Psoas muscle (tissue), 7 donors: ENCODE measurements at regions not wholly inside any gene's neighbourhood (a gene's known extent, or its start where the extent isn't known, plus 50 kb on each side); places are given as distances from the start of the nearest gene placed in this dataset.
"Not testable (repeated sequence)": the region's sequence is repeated elsewhere in the genome, so short reads cannot be mapped to it uniquely, and the experiment has no call there.

Experiments
- ATAC-seq, 4 donors: fragments of 200-7000 bp; cut with Tn5 transposase; one replicate each; pipeline ENCODE4 v1.9.1; 2020; ENCODE audit warnings: moderate library complexity in 3 of 4, mild to moderate bottlenecking in 2 of 4
- DNase-seq, 2 donors: peaks; one replicate each; pipeline ENCODE4 v3.0.0-alpha.2; 2020
- H3K27ac ChIP-seq: fragments of 200-600 bp; one replicate; pipeline ENCODE4 v1.8.0; 2022
- H3K27me3 ChIP-seq, 3 donors: fragments of 200-600 bp in 1 of 3; one replicate each; pipeline versions ENCODE4 v1.6.1 to v1.8.0; 2013 to 2022; ENCODE audit warnings: low read length in 2 of 3, mild to moderate bottlenecking in 2 of 3, moderate library complexity in 1 of 3; ENCODE audit not compliant: insufficient read depth in 3 of 3
- H3K36me3 ChIP-seq, 2 donors: fragments of 200-600 bp in 1 of 2; one replicate each; pipeline versions ENCODE4 v1.6.1 to v1.8.0; 2013 to 2022; ENCODE audit warnings: low read depth in 1 of 2, mild to moderate bottlenecking in 1 of 2, moderate library complexity in 1 of 2; ENCODE audit not compliant: insufficient read depth in 1 of 2
- H3K4me1 ChIP-seq: fragments of 200-600 bp; one replicate; pipeline ENCODE4 v1.8.0; 2022
- H3K4me3 ChIP-seq: fragments of 200-600 bp; one replicate; pipeline ENCODE4 v1.8.0; 2022; ENCODE audit warnings: mild to moderate bottlenecking
- H3K9me3 ChIP-seq: fragments of 200-600 bp; one replicate; pipeline ENCODE4 v1.8.0; 2022
- WGBS, 3 donors: extraction: QIAGEN DNeasy Blood & Tissue Kit; methylation state at CpG; one replicate each; pipeline versions ENCODE4 v1.1.6 to v1.1.7; 2013; 5-methylcytosine and 5-hydroxymethylcytosine counted together
- intact Hi-C, 2 donors: fragments of 100-400 bp; cut with DNase I; formaldehyde crosslinking; loops; one replicate each; pipeline versions ENCODE4 v1.11.0 to v1.14.2; 2022
- TF ChIP-seq, protein P1 (sequence below): fragments of 200-600 bp; IDR thresholded peaks from one replicate; pipeline ENCODE4 v1.8.0; 2022; ENCODE audit warnings: antibody characterized with exemption
- donor health status: healthy with polysubstance abuse.
- donor health status: DM: no; HTN: no; CAD: no; lungs with moderate emphysema.
- donor health status: Bipolar disorder and iron deficiency.
- donor health status: healthy.
- donor health status: DM: yes; HTN: yes; CAD: no.
- donor health status: DM: no; HTN: no; CAD: no.
- donor health status: DM: yes; HTN: yes; CAD: no.

- Histone ChIP-seq H3K9me3 (no peaks in the 10 kb centered on the region), H3K36me3 (no peaks in the 10 kb centered on the region), H3K27ac (no peak overlapping the region), H3K27me3 (no peaks in the 10 kb centered on the region), H3K4me3 (no peak overlapping the region), H3K4me1 (peaks cover 1% of the 10 kb centered on the region)
- no peak for ATAC-seq
- WGBS, 3 donors, result 81 to 90% (median 83%) methylated on average over 4 of the region's 4 CpGs
- intact Hi-C loops, result no loop called here
- TF ChIP-seq, protein P1, sequence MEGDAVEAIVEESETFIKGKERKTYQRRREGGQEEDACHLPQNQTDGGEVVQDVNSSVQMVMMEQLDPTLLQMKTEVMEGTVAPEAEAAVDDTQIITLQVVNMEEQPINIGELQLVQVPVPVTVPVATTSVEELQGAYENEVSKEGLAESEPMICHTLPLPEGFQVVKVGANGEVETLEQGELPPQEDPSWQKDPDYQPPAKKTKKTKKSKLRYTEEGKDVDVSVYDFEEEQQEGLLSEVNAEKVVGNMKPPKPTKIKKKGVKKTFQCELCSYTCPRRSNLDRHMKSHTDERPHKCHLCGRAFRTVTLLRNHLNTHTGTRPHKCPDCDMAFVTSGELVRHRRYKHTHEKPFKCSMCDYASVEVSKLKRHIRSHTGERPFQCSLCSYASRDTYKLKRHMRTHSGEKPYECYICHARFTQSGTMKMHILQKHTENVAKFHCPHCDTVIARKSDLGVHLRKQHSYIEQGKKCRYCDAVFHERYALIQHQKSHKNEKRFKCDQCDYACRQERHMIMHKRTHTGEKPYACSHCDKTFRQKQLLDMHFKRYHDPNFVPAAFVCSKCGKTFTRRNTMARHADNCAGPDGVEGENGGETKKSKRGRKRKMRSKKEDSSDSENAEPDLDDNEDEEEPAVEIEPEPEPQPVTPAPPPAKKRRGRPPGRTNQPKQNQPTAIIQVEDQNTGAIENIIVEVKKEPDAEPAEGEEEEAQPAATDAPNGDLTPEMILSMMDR, result no peak
- no peak for DNase-seq
Observed at GRCh38 chr12:88903333-88903732, 323.1 kb upstream of the KITLG start.

- Histone ChIP-seq H3K4me3 (no peak overlapping the region), H3K27me3 (no peaks in the 10 kb centered on the region), H3K27ac (peak overlapping the region; percentile 76), H3K9me3 (no peaks in the 10 kb centered on the region), H3K36me3 (no peaks in the 10 kb centered on the region), H3K4me1 (peaks cover 19% of the 10 kb centered on the region)
- TF ChIP-seq, protein P1, result no peak
- 67 to 82% (median 75%) methylated on average over 1 of the region's 1 CpG for WGBS, 3 donors
- no peak for DNase-seq
- intact Hi-C loops, result loop anchor here (2.0 to 10.0 kb wide), 2 partner anchors 47 to 97 kb away; no protein-coding TSS in a partner anchor
- peak; percentile 91 to 98 (median 94) for ATAC-seq
Observed at GRCh38 chr12:88897723-88898122, 317.5 kb upstream of the KITLG start.

- no peak for ATAC-seq
- intact Hi-C loops, result loop anchor here in 1 of 2 donors (10.0 kb wide), 1 partner anchor 98 kb away; no protein-coding TSS in a partner anchor
- H3K36me3 ChIP-seq, result no peaks in the 10 kb centered on the region
- no peak for DNase-seq
- peak overlapping the region; percentile 76 for H3K27ac ChIP-seq
- no peak overlapping the region for H3K4me3 ChIP-seq
- TF ChIP-seq, protein P1, result no peak
- H3K4me1 ChIP-seq, result peaks cover 19% of the 10 kb centered on the region
- no peaks in the 10 kb centered on the region for H3K9me3 ChIP-seq
- no peaks in the 10 kb centered on the region for H3K27me3 ChIP-seq
- 56 to 66% (median 62%) methylated on average over 2 of the region's 2 CpGs for WGBS, 3 donors
Observed at GRCh38 chr12:88896958-88897357, 316.7 kb upstream of the KITLG start.

DNA sequence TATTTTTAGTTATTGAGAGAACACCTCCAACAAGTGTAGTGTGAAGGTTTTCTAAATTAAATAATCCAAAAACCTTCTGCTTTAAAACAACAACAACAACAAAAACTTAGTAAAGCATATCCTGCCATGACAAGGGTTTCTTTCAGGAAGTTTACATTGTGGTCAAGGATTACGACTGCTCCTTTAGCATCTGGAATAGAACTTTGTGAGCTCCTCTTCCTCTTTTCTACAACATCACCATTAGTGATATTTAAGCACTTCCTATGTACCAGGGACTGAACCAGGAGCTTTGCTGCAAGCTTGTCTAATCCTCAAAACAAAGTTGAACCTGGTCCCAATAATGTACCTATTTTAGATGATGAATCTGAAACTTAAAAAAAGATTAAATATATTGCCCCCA lies 315.4 kb upstream of the KITLG start:
- Histone ChIP-seq H3K36me3 (no peaks in the 10 kb centered on the region), H3K4me1 (peaks cover 19% of the 10 kb centered on the region), H3K4me3 (no peak overlapping the region), H3K27me3 (no peaks in the 10 kb centered on the region), H3K9me3 (no peaks in the 10 kb centered on the region), H3K27ac (no peak overlapping the region)
- TF ChIP-seq, protein P1, result no peak
- 32 to 53% (median 48%) methylated on average over 1 of the region's 1 CpG for WGBS, 3 donors
- intact Hi-C loops, result loop anchor here in 1 of 2 donors (10.0 kb wide), 1 partner anchor 99 kb away; no protein-coding TSS in a partner anchor
- no peak for DNase-seq
- no peak for ATAC-seq

- intact Hi-C loops, result loop anchor here (5.0 to 10.0 kb wide), 2 partner anchors 98 to 101 kb away; no protein-coding TSS in a partner anchor
- no peak overlapping the region for H3K4me3 ChIP-seq
- H3K4me1 ChIP-seq, result peaks cover 19% of the 10 kb centered on the region
- H3K36me3 ChIP-seq, result no peaks in the 10 kb centered on the region
- H3K27ac ChIP-seq, result no peak overlapping the region
- TF ChIP-seq, protein P1, result no peak
- H3K27me3 ChIP-seq, result no peaks in the 10 kb centered on the region
- no peak for DNase-seq
- ATAC-seq, result no peak
- no peaks in the 10 kb centered on the region for H3K9me3 ChIP-seq
- WGBS, 3 donors, result 38 to 58% (median 42%) methylated on average over 3 of the region's 3 CpGs
Observed at GRCh38 chr12:88893801-88894200, 313.5 kb upstream of the KITLG start.

- intact Hi-C loops, result loop anchor here (5.0 to 10.0 kb wide), 2 partner anchors 101 to 103 kb away; no protein-coding TSS in a partner anchor
- not testable (repeated sequence) for H3K27ac ChIP-seq, H3K4me3 ChIP-seq, H3K36me3 ChIP-seq, H3K27me3 ChIP-seq, DNase-seq, ATAC-seq, H3K9me3 ChIP-seq
- H3K4me1 ChIP-seq, result peaks cover 13% of the 10 kb centered on the region
- 92 to 95% (median 94%) methylated on average over 11 of the region's 11 CpGs for WGBS, 3 donors
Observed at GRCh38 chr12:88891434-88891833, 311.2 kb upstream of the KITLG start.
